Rectal smooth muscle tissue (tissue), 1 donor: ENCODE measurements at regions not wholly inside any gene's neighbourhood (a gene's known extent, or its start where the extent isn't known, plus 50 kb on each side); places are given as distances from the start of the nearest gene placed in this dataset.
"Not testable (repeated sequence)": the region's sequence is repeated elsewhere in the genome, so short reads cannot be mapped to it uniquely, and the experiment has no call there.

Source experiments
- H3K27ac ChIP-seq: one replicate; pipeline ENCODE4 v1.7.0; 2013; ENCODE audit warnings: low read depth, low read length, inconsistent platforms
- H3K27me3 ChIP-seq: one replicate; pipeline ENCODE4 v1.7.0; 2013; ENCODE audit warnings: low read length; ENCODE audit not compliant: control insufficient read depth, insufficient read depth
- H3K36me3 ChIP-seq: one replicate; pipeline ENCODE4 v1.7.0; 2013; ENCODE audit warnings: low read length; ENCODE audit not compliant: control insufficient read depth, insufficient read depth
- H3K4me1 ChIP-seq: one replicate; pipeline ENCODE4 v1.7.0; 2013; ENCODE audit warnings: low read length; ENCODE audit not compliant: control insufficient read depth, insufficient read depth
- H3K4me3 ChIP-seq: one replicate; pipeline ENCODE4 v1.7.0; 2013; ENCODE audit warnings: low read length
- H3K9ac ChIP-seq: one replicate; pipeline ENCODE4 v1.7.0; 2013; ENCODE audit warnings: low read length

DNA sequence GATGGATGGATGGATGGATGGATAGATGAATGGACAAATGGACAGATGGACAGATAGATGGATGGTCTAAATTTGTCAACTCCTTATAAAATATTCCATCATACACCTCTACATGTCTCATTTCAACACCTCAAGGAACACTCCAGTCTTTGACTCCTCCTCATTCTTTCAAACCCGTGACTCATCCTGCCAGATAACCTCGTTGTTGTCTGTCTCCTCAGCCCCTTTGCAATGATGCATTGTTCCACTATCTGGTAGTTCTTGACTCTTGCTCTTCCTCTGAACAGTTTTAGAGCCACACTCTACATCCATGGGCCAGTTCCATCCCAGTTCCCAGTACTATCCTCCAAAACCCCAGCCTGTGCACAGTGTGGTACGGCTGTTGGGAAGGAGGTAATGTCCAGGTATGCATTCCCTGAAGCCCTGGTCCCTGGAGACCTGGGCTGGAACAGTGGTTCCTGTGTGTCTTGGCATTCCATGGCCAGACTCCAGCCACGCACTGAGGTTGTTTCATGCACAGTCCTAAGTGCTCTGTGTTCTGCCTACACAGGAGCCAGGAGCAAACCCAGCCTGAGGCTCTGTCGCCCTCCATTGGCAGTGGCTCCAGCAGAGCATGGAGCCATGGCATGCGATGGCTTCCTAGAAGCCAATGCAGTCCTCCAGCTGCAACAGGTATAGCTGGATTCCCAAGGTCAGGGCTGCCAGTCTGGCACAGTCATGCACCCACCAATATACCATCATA is 105.7 kb downstream of the C17orf67 start:
- Histone ChIP-seq H3K27ac (no peak overlapping the region), H3K27me3 (no peaks in the 10 kb centered on the region), H3K4me3 (no peak overlapping the region), H3K4me1 (no peaks in the 10 kb centered on the region), H3K9ac (no peak overlapping the region), H3K36me3 (no peaks in the 10 kb centered on the region)

GRCh38 chr17:56731096-56731495 is 102.6 kb downstream of the C17orf67 start:
- not testable (repeated sequence) for H3K36me3 ChIP-seq, H3K4me3 ChIP-seq, H3K27me3 ChIP-seq, H3K27ac ChIP-seq, H3K9ac ChIP-seq, H3K4me1 ChIP-seq

- no peaks in the 10 kb centered on the region for H3K27me3 ChIP-seq
- no peak overlapping the region for H3K27ac ChIP-seq
- no peaks in the 10 kb centered on the region for H3K4me1 ChIP-seq
- no peak overlapping the region for H3K4me3 ChIP-seq
- H3K36me3 ChIP-seq = no peaks in the 10 kb centered on the region
- no peak overlapping the region for H3K9ac ChIP-seq
Observed at GRCh38 chr17:56733833-56734232, 99.9 kb downstream of the C17orf67 start.

DNA sequence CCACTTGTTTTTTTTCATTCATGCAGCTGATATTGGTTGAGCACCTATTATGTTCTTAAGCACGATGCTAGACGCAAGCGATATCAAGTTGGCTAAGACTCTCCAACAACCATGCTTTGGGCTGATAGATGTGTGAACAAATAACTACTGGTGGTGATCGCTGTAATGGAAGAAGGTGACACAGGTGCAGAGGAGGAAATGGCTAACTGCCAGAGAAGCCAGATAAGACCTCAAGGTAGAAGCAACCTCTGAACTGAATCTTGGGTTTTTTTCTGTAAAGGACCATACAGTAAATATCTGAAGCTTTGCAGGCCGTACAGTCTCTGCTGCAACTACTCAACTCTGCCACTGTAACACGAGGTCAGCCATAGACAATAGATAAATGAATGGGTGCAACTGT is 97.9 kb downstream of the C17orf67 start:
- no peak overlapping the region for H3K4me3 ChIP-seq
- no peak overlapping the region for H3K27ac ChIP-seq
- H3K4me1 ChIP-seq = no peaks in the 10 kb centered on the region
- no peak overlapping the region for H3K9ac ChIP-seq
- no peaks in the 10 kb centered on the region for H3K27me3 ChIP-seq
- no peaks in the 10 kb centered on the region for H3K36me3 ChIP-seq

- Histone ChIP-seq H3K4me3 (no peak overlapping the region), H3K27ac (no peak overlapping the region), H3K27me3 (no peaks in the 10 kb centered on the region)
Observed at GRCh38 chr17:56737421-56738161, 96.1 kb downstream of the C17orf67 start.

DNA sequence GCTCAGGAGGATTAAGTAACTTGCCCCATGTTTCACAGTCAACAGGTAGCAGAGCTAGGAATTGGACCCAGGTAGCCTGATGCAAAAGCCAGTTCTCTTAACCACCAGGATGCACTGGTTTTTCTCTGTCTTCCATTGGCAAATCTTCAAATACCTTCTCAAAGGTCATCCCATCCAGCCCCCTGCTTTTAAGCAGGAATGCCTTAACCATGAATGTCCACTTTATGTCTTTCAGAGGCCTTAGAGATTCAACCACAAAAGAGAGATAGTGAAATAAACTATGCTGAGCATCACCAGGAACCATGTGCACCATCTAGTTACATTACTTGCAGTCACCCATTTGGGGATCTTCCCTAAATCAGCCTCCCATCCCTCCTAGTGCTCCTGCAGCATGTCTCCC is 94.3 kb downstream of the C17orf67 start:
- H3K27me3 ChIP-seq = no peaks in the 10 kb centered on the region
- no peak overlapping the region for H3K9ac ChIP-seq
- H3K27ac ChIP-seq = no peak overlapping the region
- no peaks in the 10 kb centered on the region for H3K4me1 ChIP-seq
- no peaks in the 10 kb centered on the region for H3K36me3 ChIP-seq
- H3K4me3 ChIP-seq = no peak overlapping the region

More at GRCh38 chr17:56737421-56738161, 96.1 kb downstream of the C17orf67 start:
- H3K4me1 ChIP-seq = no peaks in the 10 kb centered on the region
- H3K9ac ChIP-seq = no peak overlapping the region
- H3K36me3 ChIP-seq = no peaks in the 10 kb centered on the region

GRCh38 chr17:56739776-56740175 is 93.9 kb downstream of the C17orf67 start:
- Histone ChIP-seq H3K27ac (no peak overlapping the region), H3K4me1 (no peaks in the 10 kb centered on the region), H3K9ac (no peak overlapping the region), H3K36me3 (no peaks in the 10 kb centered on the region), H3K4me3 (no peak overlapping the region), H3K27me3 (no peaks in the 10 kb centered on the region)

- H3K4me3 ChIP-seq = no peak overlapping the region
- H3K36me3 ChIP-seq = no peaks in the 10 kb centered on the region
- no peaks in the 10 kb centered on the region for H3K4me1 ChIP-seq
- H3K27me3 ChIP-seq = no peaks in the 10 kb centered on the region
- no peak overlapping the region for H3K9ac ChIP-seq
- H3K27ac ChIP-seq = no peak overlapping the region
Observed at GRCh38 chr17:56740481-56740880, 93.2 kb downstream of the C17orf67 start.
